NOMO-1 treated with DMSO at 0.1 percent for 48 hours (cell line): ENCODE measurements at regions not wholly inside any gene's neighbourhood (a gene's known extent, or its start where the extent isn't known, plus 50 kb on each side); places are given as distances from the start of the nearest gene placed in this dataset.
"Not testable (repeated sequence)": the region's sequence is repeated elsewhere in the genome, so short reads cannot be mapped to it uniquely, and the experiment has no call there.

Source experiments
- DNase-seq: peaks from one replicate; lab custom pipeline; 2025; ENCODE audit not compliant: unreplicated experiment; lab: John Stamatoyannopoulos, UW

DNA sequence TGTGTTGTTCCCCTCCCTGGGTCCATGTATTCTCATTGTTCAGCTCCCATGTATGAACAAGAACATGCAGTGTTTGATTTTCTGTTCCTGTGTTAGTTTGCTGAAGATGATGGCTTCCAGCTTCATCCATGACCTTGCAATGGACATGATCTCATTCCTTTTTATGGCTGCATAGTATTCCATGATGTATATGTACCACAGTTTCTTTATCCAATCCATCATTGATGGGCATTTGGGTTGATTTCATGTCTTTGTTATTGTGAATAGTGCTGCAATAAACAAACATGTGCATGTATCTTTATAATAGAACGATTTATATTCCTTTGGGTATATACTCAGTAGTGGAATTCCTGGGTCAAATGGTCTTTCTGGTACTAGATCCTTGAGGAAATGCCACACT lies 65.1 kb upstream of the SLC13A1 start:
- not testable (repeated sequence) for DNase-seq

DNA sequence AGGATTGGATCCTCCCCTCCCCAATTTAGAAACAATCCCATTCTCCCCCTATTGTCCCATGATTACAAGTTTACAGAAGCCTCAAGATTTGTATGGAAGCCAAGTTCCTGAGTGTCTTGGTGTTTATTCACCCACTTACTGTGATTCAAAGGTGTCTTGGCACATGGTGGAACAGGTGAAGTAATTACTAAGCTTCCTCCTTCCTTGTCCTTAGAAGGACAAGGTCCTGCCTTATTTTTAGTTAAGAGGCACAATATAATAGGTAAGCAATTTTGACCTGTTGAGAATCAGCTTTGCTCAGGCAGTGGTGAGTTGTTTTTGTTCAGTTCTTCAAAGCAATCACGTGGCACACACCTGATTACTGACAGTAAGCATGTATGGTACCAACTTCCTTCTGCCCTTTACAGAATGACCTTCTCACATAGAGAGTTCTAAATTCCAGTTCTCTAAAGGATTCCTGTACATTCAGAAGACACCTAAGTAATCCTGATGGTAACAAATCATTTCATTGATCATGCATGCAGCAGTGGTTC lies 60.7 kb upstream of the SLC13A1 start:
- no peak for DNase-seq

DNA sequence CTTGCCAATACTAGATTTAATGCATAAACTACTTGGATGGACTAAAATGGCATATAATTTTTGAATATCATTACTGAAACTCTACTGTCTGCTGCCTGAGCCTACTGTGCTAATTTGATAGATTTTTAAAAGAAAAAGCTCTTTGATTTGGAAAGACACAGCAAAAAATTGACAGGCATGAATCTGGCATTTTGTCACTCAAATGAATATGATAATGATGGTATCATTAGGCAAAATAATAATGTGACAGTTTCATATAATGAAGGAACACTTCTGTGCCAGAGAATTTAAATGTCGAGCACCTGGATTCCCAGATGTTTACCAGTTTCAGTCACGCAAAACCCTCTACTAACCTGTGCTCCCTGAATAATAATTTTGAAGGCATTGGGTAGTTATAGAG lies 60.0 kb upstream of the SLC13A1 start:
- DNase-seq = no peak
